HL-60 (cell line): ENCODE measurements at regions not wholly inside any gene's neighbourhood (a gene's known extent, or its start where the extent isn't known, plus 50 kb on each side); places are given as distances from the start of the nearest gene placed in this dataset.

Experiments
- CTCF ChIP-seq: IDR thresholded peaks from one replicate; pipeline ENCODE4 v1.5.1; 2011; ENCODE audit warnings: low read length, control low read depth, inconsistent platforms; ENCODE audit not compliant: insufficient read depth
- GABPA ChIP-seq: IDR thresholded peaks from 2 replicates; pipeline ENCODE4 v1.6.1; 2012; ENCODE audit warnings: low read depth
- POLR2AphosphoS5 ChIP-seq: IDR thresholded peaks from 2 replicates; pipeline ENCODE4 v1.6.1; 2012; ENCODE audit warnings: low read depth

DNA sequence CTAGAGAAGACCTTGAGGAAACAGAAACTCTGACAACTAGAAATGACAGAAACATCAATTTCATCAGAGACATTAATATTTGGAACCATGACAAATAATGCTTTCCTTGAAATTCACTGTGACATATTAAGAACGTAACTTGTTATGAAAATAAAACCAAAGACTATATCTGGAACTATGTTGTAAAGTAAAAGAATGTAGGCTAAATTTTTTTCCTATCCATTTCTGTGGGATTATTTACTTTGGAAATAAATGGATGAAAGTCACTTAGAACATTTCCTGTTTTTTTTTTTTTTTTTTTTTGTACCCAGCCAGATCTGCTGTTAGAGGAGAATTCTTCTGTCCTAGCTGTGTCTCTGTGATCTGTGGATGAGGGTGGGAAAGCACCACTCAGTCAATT, 255.9 kb downstream of the SPRY1 start:
- no peak for TF ChIP-seq CTCF
- no peak for TF ChIP-seq GABPA
- no peak for TF ChIP-seq POLR2AphosphoS5
